Hematopoietic multipotent progenitor cell treated with erythropoietin and hydrocortisone succinate and interleukin-3 and kit ligand, for 4 days (in vitro differentiated cells): ENCODE measurements at regions not wholly inside any gene's neighbourhood (a gene's known extent, or its start where the extent isn't known, plus 50 kb on each side); places are given as distances from the start of the nearest gene placed in this dataset.
"Not testable (repeated sequence)": the region's sequence is repeated elsewhere in the genome, so short reads cannot be mapped to it uniquely, and the experiment has no call there.

Experiments
- DNase-seq: peaks from one replicate; pipeline ENCODE4 v3.0.0-alpha.2; 2015

DNA sequence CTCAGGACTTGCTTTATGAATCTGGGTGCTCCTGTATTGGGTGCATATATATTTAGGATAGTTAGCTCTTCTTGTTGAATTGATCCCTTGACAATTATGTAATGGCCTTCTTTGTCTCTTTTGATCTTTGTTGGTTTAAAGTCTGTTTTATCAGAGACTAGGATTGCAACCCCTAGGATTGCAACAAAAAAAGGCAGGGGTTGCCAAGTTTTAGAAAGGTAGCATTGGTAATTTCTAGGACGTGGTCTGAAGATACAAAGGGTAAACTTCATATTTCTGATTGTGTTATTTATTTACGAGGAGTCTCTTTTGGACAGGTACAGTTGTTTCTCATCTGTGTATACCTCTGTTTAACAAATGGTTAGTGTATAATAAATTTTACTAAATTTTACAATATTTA is 433.7 kb downstream of the BTG1 start:
- not testable (repeated sequence) for DNase-seq

DNA sequence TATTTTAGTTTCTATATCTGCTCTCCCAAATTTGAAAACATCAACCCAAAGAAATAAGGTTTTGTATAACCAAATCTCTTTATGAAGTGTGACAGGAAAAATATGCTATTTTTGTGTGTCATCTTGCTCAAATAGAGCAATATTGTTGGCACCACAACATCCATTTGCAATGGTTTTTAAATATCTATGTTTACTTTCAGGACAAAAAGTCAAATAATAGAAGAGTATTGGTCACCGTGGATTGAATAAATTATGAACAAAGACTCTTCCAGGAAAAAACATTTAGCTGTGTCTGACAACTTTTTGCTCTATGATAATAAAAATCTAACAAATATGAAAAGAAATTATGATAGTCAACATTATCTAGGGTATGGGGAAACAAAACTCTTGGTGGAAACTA is 439.2 kb downstream of the BTG1 start:
- no peak for DNase-seq

DNA sequence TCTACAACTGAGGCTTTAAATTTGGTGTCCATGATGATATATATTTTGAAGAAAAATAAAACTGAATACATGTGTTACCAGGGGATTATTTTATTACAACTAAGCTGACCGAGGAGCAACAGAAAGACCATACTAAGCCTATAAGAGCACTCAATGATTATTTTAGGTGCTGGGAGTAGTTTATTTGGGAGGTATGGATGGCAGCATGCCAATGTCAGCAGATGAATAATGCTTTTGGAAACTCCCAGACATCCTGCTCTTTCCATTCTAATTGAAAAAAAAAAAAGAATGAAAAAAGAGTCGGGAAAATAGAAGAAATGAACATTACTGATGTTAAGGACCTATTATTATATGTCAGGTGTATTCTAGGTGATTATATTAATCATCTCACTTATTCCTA is 441.2 kb downstream of the BTG1 start:
- DNase-seq = no peak

DNA sequence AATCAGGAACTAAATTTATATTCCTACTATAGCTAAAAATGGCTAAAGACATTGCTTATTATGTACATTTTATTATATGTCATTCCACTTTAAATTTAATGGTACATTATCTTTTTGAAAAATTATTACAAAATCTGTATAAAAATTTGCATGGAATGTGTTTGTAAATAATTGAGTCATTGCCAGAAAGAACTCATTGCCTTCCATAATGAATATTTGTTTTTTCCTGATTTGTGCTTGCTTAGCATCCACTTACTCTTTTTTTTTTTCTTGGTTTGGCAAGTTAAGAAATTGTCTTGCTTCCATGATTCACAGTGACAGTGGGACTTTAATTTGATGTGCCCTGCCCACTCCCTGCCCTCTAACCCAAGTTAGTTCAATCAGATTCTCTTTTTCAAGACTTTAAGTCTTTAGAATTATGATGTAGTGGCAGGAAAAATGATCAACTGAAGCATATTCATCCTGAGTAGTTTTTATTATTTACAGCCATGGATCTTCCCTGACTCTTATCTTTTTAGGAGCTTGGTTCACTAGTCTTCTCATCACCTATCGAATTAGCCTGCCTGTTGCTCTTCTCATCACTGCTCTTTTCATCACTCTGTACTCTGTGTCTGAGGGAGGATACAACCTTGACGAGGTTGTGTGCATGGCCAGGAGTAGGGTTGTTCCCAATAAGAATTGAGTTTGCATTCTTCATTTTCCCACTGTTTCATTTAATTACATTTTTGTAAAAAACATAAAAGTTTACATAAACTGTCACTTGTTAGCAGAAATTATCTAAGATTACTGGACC is 442.0 kb downstream of the BTG1 start:
- DNase-seq = no peak

DNA sequence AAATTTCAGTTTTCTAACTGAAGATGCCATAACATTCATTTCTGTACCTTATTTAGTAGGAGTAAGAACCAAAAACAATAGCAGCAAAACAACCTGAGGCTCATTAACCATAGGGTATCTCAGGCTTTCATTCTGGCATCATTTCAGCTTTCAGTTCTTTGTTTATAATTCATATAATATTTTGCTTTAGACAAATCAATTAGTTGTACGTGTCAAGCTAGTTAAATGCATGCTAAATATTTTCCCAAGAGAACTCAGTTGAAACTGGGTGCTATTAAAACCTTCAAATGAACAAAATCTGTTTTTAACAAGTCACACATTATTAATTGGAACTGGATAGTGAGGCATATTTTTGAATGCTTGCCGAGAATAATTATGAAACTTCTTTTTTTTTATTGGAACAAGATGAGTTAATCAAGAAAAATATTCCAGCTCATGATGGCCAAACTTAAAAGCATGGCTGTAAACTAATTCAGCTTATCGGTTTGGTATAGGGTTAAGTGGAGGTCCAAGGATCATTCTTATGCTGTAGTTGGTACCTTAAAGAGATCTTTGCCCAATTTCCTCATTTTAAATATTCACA is 442.7 kb downstream of the BTG1 start:
- DNase-seq = no peak

DNA sequence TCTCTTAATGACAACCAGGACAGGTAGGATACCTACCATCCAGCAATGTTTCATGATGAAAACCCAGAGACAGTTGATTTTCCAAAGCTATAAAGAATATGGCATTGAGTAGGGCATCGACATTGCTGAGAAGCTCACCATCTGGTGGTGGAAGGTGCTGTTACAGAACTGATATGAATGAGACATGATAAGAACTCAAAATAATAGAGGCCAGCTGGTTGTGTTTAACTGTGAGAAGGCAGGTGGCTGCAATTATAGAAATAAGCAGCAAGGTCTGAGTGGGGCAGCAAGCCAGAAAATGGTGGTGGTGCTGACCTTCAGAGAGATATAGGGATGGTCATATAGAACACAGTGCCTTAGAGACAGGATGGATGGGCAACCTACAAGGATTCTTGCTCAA is 449.7 kb downstream of the BTG1 start:
- no peak for DNase-seq

DNA sequence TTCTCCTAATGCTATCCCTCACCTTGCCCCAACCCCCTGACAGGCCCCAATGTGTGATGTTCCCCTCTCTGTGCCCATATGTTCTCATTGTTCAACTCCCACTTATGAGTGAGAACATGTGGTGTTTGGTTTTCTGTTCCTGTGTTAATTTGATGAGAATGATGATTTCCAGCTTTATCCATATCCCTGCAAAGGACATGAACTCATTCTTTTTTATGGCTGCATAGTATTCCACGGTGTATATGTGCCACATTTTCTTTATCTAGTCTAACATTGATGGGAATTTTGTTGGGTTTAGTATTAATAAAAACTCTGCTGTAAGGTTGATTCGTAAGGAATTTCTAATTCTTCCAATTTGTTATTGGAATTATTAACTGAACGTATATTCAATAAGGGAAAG is 450.2 kb downstream of the BTG1 start:
- not testable (repeated sequence) for DNase-seq

DNA sequence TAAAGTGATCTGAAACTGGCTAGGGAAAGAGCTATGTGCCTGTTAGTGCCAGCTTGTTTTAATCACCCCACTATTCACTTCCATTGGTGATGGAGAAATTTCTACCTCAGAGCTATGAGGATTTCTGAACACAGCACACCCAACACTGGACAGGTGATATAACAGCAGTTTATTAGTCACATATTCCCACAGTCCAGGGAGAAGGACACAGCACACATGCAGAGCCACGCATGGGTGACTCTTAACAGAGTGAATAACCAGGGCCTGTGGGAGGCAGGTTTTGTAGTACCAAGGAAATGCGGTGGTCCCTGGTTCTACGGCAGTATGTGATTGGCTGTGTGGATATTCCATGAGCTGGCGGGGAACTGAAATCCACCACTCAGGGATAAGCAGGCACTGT is 455.1 kb downstream of the BTG1 start:
- no peak for DNase-seq

DNA sequence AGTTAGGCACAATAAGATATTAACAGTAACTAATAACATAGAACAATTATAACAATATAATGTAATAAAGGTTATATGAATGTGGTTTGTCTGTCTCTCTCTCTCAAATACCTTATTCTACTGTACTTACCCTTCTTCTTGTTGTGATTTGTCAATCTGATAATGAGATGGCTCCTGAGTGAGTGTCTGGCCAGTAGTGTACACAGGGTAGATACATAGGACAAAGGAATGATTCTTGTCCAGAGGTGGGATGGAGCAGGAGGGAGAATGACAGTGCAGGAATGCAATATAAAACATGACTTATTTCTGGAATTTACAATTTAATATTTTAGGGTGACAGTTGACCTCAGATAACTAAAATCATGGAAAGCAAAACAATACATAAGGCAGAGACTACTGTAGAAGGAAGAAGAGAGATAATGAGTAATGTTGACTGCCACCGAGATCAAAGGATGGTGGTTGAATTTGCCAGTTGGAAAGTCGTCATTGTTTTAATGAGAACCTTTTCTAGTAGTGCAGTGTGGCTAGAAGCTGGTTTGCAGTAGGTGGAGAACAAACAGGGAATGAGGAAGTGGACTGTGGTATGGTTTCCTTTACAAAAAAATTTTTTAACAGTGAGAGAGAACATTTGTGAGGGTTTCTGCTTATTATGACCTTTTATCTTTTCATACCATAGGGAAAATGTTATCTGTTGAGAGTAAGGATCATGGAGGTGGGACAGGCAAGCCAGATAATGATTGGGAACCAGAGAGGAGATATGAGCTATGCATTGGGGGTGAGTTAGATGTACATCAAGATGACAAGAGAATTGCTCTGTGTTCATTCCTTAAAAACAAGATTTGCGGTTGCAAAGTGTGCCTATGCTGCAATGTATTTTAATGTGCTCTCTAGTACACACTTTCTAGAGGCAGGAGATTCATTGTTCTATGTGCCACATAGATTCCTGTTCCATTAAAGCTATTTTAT is 458.3 kb downstream of the BTG1 start:
- peak; percentile 56 for DNase-seq

DNA sequence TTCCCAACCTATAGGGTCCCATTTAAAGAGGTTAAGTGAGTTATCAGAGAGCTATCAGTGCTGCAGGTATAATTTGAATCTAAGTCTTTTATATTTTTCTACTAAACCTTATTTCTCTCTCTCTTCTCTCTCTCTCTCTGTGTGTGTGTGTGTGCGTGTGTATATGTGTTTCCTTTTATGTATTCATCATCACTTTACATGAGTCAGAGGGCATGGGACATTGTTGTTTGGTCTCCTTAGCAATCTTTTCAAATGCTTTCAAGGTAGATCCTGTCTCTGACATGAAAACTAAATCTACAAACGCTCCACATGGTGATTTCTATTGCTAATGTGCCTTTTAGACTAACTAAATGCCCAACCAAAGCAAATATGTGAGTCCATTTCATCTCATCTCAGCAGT is 459.7 kb downstream of the BTG1 start:
- DNase-seq = no peak

DNA sequence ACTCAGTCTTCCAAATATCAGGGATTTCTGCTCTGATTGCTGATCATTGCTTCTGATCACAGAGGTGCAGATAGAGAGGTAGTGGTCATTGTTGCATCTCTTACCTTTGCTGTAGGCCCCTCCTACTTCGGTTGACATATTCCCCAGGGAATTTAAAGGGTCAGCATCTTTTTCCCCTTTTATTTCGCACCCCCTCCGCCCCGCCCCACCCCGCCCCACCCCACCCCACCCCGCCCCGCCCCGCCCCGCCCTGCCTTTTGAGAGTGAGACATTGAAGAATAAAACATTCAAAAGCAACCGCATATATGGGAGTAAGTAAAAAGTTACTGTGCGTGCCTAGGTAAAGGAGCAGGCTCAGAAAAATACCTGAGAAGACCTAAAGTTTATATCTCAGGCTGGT is 463.9 kb downstream of the BTG1 start:
- DNase-seq = no peak

DNA sequence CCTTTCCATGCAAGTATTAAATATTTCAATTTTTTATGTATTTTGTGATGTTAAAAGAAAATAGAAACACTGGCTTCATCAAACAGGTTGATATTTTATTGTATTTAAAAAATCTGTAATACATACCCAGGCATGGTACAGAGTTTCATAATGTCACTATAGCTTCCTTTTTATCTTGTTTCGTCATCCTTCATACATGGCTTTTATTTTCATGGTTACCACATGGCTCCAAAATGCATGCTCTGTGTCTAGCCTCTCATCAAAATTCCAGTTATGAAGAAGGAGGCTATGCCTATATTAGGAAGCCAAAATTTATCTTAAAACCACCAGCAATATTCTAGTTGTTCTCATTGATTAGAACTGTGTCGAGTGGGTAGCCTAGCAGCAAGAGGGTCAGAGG is 464.8 kb downstream of the BTG1 start:
- DNase-seq = no peak

DNA sequence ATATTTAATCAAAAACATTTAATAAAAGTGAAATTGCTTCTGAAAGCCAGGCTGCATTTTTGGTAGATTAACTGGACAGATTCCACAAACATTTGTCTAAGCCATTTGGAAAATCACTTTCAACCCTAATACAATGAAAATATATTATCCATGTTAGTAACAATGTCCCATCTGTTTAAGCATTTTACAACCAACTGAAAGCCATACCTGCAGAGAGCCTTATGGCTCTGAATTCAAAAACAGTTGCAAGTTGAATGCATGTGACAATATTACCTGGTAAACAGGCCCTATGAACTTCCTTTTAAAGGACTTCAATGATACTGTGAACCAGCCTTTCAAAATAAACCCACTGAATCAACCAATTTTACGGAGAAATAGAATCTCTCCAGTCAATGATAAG is 468.1 kb downstream of the BTG1 start:
- no peak for DNase-seq

DNA sequence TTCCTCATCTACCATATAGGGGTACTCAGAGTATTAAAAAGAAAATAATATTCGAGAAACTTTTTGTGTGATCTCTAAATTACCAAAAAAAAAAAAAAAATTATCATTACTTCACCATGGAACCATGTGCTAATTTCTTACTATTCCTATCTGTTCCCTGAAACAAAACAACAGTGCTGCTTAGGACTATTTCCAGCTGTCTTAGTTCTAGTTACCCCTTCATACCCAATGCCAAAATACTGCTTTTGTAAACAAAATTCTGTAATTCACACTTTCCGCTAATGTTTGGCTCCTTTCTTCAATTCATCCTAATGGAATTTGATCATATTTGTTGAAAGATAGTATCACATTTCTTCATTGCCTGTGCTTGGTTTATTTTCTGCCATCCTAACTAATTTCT is 470.2 kb downstream of the BTG1 start:
- no peak for DNase-seq

DNA sequence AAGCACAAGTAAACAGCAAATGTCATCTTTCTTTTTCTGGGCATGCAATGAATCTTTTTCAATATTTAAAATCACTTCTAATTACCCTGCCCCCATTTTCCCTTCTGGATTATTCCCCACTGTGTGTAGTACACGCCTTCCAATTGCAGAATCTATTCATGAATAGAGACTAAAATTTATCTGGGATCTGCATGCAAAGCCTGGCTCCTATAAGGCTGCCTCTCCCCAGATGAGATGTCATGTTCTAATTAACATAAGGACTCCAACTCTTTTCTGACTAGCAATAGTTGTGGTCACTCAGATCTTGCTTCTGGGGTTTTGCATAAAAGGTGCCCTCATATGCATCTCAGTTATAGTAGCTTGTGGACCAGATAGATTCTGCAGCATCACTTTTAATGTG is 473.5 kb downstream of the BTG1 start:
- DNase-seq = no peak

DNA sequence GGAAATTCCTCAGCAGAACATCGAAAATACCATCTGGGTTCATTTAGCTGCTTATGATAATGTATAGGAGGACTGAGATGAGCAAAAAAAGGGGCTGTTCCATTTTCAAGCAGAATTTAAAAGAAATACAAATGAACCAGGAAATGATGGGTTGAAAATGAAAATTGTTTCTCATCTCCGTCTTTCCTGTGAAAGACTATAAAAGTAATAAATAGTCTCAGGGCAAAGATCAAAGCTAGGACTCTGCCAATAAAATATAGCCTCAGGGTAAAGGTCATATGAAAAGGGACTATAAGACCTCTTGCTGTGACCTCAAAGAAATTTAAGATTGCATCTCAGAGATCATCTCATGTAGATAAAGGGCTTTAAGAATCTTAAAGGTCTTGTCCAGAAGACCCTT is 478.0 kb downstream of the BTG1 start:
- no peak for DNase-seq

DNA sequence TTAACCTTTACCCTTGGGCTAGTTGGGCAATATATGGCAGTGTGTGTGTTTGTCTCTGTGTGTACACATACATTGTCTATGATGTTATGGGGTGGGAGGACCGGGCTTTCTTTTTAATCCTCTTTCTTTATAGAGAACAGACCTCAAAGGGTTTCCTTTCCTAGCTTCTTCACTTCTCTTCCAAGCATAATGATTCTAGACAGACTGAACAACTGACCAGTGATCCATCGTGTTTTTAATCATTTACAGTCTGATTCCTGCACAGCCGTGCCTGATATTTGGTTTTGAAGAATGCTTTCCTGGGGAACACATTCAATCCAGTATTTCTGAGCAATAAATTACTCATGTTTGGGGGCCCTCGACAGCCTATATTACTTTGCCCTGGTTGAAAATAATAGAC is 481.1 kb upstream of the DCN start:
- no peak for DNase-seq

DNA sequence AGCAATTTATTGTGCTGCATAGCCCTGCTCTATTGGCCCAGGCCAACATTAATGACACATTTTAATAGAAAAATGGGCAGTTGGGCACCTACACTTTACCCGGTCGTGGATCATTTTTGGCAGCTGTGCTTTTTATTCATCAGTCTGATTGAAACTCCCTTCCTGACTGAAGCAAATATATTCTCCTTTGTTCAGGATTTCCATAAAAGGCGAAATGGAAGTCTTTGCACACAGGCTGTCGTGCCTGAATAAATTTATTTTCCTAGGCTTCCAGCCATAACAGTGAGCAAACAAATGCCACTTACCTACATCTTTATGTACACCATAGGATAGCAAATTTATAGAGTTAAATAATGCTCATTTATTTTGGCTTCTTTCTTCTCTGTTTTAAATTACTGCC is 480.7 kb upstream of the DCN start:
- no peak for DNase-seq

DNA sequence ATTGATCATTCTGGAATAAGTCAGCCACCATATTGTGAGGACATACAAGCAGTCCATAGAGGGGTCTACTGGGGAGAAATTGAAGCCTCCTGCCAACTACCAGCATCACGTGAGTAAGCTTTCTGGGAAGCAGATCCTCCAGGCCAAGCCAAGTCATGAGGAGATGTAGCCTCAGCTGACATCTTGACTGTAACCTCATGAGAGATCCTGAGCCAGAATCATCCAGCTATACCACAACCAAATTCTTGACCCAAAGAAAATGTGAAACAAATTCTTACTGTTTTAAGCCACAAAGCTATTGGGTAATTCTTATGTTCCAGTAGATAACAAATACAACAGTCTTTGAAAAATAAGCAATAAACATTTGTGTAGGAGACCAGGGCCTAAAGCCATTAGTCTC is 479.4 kb upstream of the DCN start:
- DNase-seq = no peak

DNA sequence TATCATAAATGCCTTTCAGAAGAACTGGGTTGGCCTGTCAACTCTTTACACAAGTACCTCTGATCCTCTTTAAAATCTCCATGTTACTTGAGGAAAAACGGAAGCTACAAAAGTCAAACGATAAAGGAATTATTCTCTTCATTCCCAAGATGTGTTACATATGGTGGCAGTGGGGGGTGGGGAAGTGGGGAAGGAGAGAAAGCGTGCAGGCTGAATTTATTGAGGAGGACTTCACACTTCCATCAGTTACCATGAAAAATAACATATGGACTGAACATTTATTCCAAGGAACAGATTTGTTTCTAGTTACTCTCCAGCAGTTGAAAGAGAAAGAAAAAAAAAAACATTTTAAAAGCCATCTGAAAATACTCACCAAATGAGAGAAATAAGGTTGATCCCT is 474.4 kb upstream of the DCN start:
- no peak for DNase-seq

DNA sequence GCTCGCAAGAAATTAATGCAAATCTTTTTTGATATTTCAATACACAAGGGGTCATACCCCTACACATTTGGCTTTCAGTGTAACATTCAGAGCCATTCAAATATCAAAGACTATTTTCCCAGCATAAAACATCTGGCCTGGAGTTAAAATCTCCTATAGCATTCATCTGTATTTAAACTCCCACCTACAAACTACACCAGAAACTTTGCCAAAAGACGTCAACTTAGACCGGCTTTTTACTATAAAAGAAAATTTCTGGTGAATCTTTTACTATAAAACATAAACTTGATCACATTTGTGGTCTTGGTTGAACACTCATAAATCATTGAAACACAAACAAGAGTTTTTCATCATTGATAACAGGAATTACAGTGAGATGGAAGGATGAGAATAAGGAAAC is 473.3 kb upstream of the DCN start:
- DNase-seq = no peak

DNA sequence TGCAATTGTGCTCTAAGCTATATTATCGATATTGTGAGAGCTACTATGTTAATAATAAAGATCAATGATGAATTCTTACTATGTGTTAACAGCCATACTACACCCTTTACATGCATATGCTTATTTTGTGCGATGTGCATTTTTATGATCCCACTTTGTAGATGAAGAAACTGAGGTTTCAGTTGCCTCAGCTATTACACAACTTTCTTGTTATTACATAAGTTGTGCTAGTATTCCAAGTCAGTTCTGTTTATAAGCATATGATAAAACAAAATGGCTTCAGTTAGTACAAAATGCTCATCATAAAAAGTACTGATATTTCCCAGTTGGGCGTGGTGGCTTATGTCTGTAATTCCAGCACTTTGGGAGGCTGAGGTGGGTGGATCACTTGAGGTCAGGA is 471.5 kb upstream of the DCN start:
- DNase-seq = no peak

DNA sequence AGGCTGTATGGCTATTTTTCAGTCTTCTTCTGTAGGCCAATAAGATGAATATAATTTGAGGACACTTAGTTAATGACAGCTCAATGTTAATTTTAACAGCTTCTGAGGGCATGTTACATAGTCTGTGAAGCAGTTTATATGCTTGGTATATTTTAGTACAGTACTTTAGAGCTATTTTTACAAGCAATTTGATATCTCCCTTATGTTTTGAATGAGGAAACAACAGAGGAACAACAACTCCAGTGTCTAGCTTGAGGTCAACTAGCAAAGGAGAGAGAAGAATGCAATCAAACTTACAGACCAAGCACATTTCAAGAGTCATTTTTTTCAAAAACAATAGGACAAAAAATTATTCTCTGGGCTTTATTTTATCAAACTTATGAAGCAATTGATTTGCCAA is 469.1 kb upstream of the DCN start:
- no peak for DNase-seq

DNA sequence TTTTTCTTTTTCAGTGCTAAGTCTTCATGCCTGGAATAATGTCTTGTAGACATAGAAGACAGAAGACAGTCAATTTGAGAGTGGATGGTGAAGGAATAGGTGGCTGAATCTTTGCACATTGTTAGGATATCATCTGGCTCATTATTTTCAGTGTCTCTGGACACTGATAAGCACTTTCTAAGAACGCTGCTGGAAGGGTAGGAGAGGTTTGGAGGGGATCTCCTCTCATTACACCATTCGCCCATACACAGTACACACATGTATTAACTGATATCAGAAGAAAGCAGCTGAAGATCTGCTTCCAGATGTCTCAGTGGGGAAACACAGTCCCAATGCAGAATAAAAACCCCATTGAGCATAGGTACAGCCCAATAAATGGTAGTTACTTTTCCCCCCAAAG is 461.1 kb upstream of the DCN start:
- no peak for DNase-seq
